GM18907 (cell line): ENCODE measurements at regions not wholly inside any gene's neighbourhood (a gene's known extent, or its start where the extent isn't known, plus 50 kb on each side); places are given as distances from the start of the nearest gene placed in this dataset.
"Not testable (repeated sequence)": the region's sequence is repeated elsewhere in the genome, so short reads cannot be mapped to it uniquely, and the experiment has no call there.

Experiments
- ATAC-seq: cut with Tn5 transposase; IDR thresholded peaks from one replicate; pipeline ENCODE4 v1.9.1; 2021; ENCODE audit warnings: mild to moderate bottlenecking, moderate library complexity; ENCODE audit not compliant: unreplicated experiment

DNA sequence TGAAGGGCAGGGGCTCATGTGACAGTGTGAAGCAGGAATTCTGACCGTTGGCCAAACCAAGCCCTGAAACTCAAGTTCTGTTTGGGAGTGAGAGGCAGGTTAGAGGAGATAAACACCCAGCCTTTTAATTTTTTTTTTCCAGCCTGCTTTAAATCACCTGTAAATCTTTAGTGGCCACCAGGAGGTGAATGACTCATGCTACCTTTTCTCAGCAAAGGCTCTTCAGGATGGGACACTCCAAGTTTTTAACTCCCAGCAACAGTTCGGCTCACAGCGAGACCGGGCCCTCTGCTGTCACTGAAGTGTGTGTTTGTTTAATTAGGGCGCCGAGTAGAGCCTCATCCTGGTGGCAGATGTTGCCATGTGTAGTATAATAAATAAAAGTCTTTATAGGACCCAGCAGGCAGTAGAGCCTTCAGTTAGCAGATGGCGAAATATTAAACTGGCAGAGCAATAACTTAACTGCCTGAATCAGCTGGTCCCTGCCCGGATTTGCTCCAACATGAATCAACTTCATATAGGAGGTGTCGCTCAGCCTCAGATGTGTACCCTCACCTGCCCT is 180.3 kb downstream of the NPIPA7 start:
- ATAC-seq = not testable (repeated sequence)

- not testable (repeated sequence) for ATAC-seq
These were observed 182.6 kb downstream of the NPIPA7 start for GRCh38 chr16:16561532-16561931.

- not testable (repeated sequence) for ATAC-seq
These were observed 185.0 kb downstream of the NPIPA7 start for GRCh38 chr16:16563962-16564361.

GRCh38 chr16:16565326-16565725 is 186.4 kb downstream of the NPIPA7 start:
- not testable (repeated sequence) for ATAC-seq

DNA sequence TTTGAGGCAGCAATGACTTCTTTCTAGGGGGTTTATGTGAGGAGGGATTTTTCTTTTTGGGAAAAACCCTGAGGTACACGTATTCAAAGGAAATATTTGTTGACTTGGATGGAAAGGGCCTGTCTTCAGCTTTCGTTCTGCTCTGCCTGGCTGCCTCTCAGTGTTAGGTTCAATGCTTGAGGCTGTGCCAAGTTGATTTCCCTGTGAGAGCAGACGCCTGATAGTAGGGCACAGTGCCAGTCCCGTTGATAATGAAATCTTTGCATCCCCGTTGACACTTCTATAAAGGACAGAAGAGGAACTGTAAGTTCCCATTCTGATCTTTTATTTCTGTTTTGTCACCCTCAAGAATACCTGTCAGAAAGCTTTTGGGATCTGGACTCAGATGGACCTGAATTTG is 191.1 kb downstream of the NPIPA7 start:
- ATAC-seq = not testable (repeated sequence)

- not testable (repeated sequence) for ATAC-seq
These were observed 191.9 kb downstream of the NPIPA7 start for GRCh38 chr16:16570874-16571273.

DNA sequence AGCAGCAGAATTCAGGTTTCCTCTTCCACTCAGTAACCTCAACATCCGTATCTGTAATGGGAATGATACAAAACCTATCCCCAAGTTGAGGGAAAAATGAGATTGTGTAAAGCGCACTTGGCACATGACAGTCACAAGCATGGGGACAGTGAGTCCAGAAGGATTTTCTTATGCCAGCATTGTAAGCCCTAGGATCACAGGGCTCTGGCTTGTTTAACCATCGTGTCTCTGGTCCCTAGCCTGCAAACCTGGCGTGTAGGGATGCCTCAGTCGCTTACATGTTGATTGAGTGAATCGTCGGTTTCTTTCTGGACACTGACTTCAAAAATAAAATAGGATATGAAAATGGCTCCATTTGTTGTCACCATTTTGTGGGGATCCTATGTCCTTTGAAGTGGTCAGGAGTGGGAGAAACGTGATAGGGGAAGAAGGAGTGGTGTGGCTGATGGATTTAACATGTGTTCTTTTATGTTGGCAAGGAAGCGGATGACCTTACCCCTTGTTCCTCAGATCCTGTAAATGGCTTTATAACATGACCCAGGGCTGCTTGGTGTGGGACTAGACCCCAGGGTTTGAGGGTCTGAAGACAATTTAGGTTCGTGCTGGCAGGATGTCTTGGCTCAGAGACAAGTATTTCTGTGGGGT is 193.3 kb downstream of the NPIPA7 start:
- ATAC-seq = not testable (repeated sequence)

GRCh38 chr16:16577062-16577461 is 198.1 kb downstream of the NPIPA7 start:
- ATAC-seq = not testable (repeated sequence)

DNA sequence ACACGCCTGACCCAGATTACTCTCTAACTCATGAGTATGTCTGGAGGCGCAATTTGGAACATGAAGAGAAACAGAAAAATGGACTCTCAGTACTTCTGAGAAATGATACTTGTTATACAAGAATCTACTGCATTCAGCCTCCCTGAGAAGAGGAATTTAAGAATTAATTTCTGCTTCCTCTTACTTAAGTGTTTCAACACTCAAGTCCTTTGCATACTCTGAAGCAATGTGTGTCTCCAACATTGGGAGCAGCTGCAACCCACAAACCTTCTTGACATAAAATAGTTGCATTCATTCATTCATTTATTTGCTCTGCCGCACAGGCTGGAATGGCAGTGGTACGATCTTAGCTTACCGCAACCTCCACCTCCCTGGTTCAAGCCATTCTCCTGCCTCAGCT is 199.8 kb downstream of the NPIPA7 start:
- ATAC-seq = no peak

DNA sequence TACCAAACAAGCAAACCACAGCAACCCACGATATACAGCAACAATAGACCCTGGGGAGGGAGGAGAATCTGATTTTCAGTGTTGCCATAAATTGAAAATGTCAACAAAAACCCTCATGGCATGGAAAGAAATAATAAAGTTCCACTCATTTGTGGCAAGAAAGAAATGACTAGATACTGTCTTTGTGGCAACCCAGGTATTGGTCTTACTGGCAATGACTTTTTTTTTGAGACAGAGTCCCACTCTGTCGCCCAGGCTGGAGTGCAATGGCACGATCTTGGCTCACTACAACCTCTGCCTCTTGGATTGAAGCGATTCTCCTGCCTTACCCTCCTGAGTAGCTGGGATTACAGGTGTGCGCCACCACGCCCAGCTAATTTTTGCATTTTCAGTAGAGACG is 204.0 kb downstream of the NPIPA7 start:
- not testable (repeated sequence) for ATAC-seq

DNA sequence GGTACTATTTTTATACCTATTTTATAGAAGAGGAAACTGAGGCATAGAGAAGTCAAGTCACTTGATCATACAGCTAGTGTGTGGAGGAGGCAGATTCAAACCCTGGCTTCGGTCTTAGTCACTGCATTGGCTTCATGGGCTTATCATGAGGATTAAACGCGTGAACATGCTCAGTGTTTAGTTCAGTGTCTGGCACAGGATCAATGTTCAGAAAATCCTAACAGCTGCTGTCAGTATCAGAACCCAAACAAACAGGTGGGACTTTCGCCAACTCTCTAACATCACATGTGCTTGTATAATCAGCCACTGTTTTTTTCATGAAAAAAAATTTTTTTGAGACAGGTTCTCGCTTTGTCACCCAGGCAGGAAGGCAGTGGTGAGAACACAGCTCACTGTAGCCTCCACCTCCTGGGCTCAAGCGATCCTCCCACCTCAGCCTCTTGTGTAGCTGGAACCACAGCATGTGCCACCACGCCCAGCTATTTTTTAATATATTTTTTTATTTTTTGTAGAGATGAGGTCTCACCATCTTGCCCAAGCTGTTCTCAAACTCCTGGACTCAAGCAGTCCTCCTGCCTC is 207.2 kb downstream of the NPIPA7 start:
- ATAC-seq = not testable (repeated sequence)

DNA sequence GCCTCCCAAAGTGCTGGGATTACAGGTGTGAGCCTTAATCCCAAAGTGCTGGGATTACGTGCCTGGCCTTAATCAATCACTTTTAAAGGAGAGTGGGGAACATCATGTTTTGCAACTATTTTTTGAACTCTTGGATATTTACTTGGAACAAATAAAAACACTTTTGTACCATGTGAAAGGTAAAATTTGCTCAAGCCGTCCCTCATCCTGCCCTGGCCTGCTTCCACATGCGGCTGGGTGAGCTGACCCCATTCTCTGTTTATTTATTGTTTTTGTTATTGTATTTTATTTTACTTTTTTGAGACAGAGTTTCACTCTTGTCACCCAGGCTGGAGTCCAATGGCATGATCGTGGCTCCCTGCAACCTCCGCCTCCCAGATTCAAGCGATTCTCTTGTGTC is 208.0 kb downstream of the NPIPA7 start:
- ATAC-seq = not testable (repeated sequence)

GRCh38 chr16:16588436-16588835 is 209.5 kb downstream of the NPIPA7 start:
- not testable (repeated sequence) for ATAC-seq

DNA sequence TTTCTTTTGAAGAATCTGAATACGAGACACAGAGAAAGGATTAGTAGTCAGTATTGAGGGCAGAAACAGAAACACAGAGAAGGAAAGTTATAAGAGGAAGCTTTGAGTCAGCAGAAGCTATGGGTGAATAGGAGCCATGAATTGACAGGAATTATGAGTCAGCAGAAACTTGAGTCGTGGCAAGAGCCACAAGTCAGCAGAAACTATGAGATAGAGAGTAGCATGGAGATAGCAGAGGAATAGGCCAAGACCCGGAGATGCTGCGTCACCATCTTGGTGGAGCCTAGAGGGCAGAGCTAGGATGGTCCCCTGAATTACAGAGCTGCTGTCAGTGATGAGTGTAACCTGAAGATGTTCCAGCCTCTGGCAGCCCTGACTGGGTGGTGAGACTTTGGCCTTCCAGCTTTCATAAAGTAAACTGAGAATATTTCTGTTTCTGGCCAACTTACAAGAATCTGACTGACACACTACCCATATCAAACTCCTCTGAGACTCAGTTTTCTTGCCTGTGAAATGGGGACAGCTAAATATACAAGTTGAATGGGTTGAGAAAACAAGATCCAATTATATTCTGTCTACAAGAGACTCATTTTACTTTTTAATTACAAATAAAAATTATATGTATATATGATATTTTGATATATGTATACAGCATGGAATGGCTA is 211.8 kb downstream of the NPIPA7 start:
- peak; percentile 42 for ATAC-seq

- peak; percentile 49 for ATAC-seq
These were observed 214.4 kb downstream of the NPIPA7 start for GRCh38 chr16:16593156-16593863.

DNA sequence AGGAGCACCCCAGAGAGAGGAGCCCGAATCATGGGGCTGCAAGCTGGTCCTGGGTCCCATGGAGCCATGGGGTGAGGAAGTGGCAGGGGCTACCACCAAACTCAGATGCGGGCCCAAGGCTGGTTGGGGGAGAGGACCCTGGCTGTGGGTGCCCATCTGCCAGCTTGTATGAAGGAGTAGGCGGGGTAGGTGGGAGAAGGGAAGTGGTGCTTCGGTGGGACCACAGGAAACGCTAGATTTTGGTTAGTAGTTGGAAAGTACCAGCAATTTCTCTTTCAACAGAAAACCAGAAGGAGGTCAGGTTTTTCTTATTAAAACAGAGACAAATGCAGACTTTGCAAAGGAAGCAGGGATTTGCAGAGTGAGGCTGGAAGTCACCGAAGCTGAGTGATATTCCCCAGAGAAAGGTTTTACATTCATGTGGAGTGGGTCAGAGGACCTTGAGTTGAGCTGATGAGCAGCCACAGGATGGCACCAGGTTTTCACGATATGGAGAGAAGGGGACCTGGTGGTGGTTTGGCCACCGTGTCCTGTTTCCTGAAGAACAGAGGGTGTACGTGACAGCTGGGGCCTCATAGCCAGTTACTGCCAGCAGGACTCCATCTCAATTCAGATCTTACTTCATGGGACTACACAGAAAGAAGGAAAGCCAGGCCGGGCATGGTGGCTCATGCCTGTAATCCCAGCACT is 216.2 kb downstream of the NPIPA7 start:
- ATAC-seq = peak; percentile 64

DNA sequence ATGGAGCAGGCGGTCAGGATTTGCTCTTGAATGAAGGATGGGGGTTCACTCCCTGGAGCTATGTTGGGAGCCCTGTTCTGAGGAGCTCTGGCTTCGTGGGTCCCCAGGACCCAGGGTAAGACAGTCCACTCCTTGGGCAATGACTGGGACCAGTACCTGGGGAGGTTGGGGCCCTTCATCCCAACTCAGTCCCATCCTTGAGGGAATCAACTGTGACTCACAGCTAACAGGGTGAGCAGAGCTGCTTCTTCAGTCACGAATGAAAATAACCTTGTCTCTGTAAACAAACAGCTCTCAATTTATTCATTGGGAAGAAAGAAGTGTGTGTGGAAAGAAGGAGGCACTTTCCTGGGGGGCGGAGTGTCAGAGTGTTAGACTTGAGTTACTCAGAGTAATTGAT is 222.3 kb downstream of the NPIPA7 start:
- not testable (repeated sequence) for ATAC-seq

- not testable (repeated sequence) for ATAC-seq
These were observed 228.6 kb downstream of the NPIPA7 start for GRCh38 chr16:16607401-16608082.

- not testable (repeated sequence) for ATAC-seq
These were observed 230.7 kb downstream of the NPIPA7 start for GRCh38 chr16:16609627-16610026.

DNA sequence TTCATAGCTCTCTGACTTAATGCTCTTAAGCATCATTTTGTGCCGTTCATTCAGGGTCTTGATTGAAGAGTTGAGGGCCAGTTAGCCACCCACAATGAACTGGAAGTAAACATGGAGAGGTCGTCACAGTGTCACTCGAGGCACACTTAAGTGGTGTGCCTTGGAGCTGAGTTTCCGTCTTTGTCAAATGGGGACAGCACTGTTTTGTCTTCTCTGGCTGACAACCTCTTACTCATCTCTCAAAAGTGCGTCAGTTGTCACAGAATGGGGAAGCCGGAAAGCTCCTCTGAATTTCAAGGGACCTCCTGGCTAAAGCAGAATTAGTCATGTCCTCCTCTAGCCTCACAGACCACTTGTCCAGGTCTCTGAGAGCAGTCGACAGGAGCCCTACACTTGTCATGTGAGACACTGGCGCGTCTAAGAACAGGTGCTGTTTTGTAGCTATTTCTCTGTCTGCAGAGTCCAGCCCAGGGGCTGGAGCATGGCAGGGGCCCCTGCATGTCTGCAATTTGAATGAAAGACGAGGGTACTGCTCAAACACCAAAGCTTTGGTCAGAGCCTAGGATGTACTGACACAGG is 231.5 kb downstream of the NPIPA7 start:
- not testable (repeated sequence) for ATAC-seq
